H1 (cell line): ENCODE measurements at regions not wholly inside any gene's neighbourhood (a gene's known extent, or its start where the extent isn't known, plus 50 kb on each side); places are given as distances from the start of the nearest gene placed in this dataset.

Experiments used
- CTCF ChIA-PET: fragments of 300-600 bp; sonication (Branson Sonifier 250); formaldehyde crosslinking; loops from one replicate; lab custom pipeline; 2021; ENCODE audit not compliant: partially characterized antibody; lab: Charles Lee
- POLR2A ChIA-PET: fragments of 300-600 bp; sonication (Branson Sonifier 250); formaldehyde crosslinking; loops from one replicate; lab custom pipeline; 2021; ENCODE audit warnings: inconsistent platforms; ENCODE audit not compliant: partially characterized antibody; lab: Charles Lee
- DNase-seq, 2 experiments: peaks; one replicate each; pipeline versions ENCODE4 v3.0.0 to v3.0.0-alpha.2; 2010 to 2022; ENCODE audit warnings: low spot score in 2 of 2, low read depth in 1 of 2, mixed read lengths in 1 of 2
- FAIRE-seq: peaks from 2 replicates; lab custom pipeline; 2011; peaks lifted over from hg19 to GRCh38; lab: Jason Lieb, UNC
- H2AFZ ChIP-seq: 2 replicates; pipeline ENCODE4 v1.8.1; 2012; ENCODE audit warnings: low read length, inconsistent platforms
- H2AK5ac ChIP-seq: 2 replicates; pipeline ENCODE4 v1.6.1; 2013; ENCODE audit warnings: low read depth, low read length
- H2BK120ac ChIP-seq: replicated peaks from 2 replicates; pipeline ENCODE3; 2013; ENCODE audit warnings: low read depth, low read length, inconsistent platforms
- H2BK12ac ChIP-seq: 2 replicates; pipeline ENCODE4 v1.6.1; 2013; ENCODE audit warnings: low read depth, low read length
- H2BK15ac ChIP-seq: 2 replicates; pipeline ENCODE4 v1.6.1; 2013; ENCODE audit warnings: low read length
- H2BK20ac ChIP-seq: 2 replicates; pipeline ENCODE4 v1.6.1; 2013; ENCODE audit warnings: low read length
- H2BK5ac ChIP-seq: 2 replicates; pipeline ENCODE4 v1.6.1; 2013; ENCODE audit warnings: low read depth, low read length
- H3K14ac ChIP-seq: 2 replicates; pipeline ENCODE4 v1.6.1; 2013; ENCODE audit warnings: inconsistent platforms; ENCODE audit not compliant: insufficient read length
- H3K18ac ChIP-seq: 2 replicates; pipeline ENCODE4 v1.6.1; 2013; ENCODE audit warnings: low read length; ENCODE audit errors: extremely low read depth
- H3K23ac ChIP-seq: 2 replicates; pipeline ENCODE4 v1.6.1; 2013; ENCODE audit warnings: inconsistent platforms; ENCODE audit not compliant: insufficient read length
- H3K23me2 ChIP-seq: 2 replicates; pipeline ENCODE4 v1.6.1; 2013; ENCODE audit warnings: low read depth, low read length
- H3K27ac ChIP-seq: 2 replicates; pipeline ENCODE4 v1.6.1; 2011; ENCODE audit warnings: low read depth, low read length, inconsistent platforms
- H3K27me3 ChIP-seq, 4 experiments: replicated peaks in 1 of 4; 1 replicate in 1 of 4; 2 replicates in 3 of 4; pipeline versions ENCODE4 v1.6.1 to v1.8.1; 2011 to 2013; ENCODE audit warnings: low read length in 3 of 4, mild to moderate bottlenecking in 3 of 4, inconsistent platforms in 2 of 4, mixed read lengths in 2 of 4, moderate library complexity in 1 of 4; ENCODE audit not compliant: control insufficient read depth in 3 of 4, insufficient read depth in 3 of 4; ENCODE audit errors: extremely low read depth in 1 of 4
- H3K36me3 ChIP-seq, 4 experiments: 2 replicates each; pipeline versions ENCODE4 v1.6.1 to v1.8.1; 2011 to 2013; ENCODE audit warnings: mild to moderate bottlenecking in 4 of 4, low read length in 3 of 4, moderate library complexity in 2 of 4, control low read depth in 1 of 4, inconsistent platforms in 1 of 4; ENCODE audit not compliant: insufficient read depth in 4 of 4, control insufficient read depth in 2 of 4
- H3K4ac ChIP-seq: replicated peaks from 2 replicates; pipeline ENCODE3; 2013; ENCODE audit warnings: low read length, low read depth, mixed read lengths, inconsistent platforms; ENCODE audit not compliant: insufficient read length
- H3K4me1 ChIP-seq, 4 experiments: replicated peaks in 1 of 4; 1 replicate in 1 of 4; 2 replicates in 3 of 4; pipeline versions ENCODE4 v1.6.1 to v1.8.1; 2011 to 2013; ENCODE audit warnings: low read length in 3 of 4, inconsistent platforms in 2 of 4, mixed read lengths in 1 of 4; ENCODE audit not compliant: insufficient read depth in 4 of 4, control insufficient read depth in 3 of 4
- H3K4me2 ChIP-seq, 2 experiments: 2 replicates each; pipeline versions ENCODE4 v1.6.1 to v1.8.1; 2011 to 2013; ENCODE audit warnings: low read depth in 2 of 2, low read length in 2 of 2, control low read depth in 1 of 2, inconsistent platforms in 1 of 2, mild to moderate bottlenecking in 1 of 2; ENCODE audit not compliant: insufficient read depth in 1 of 2
- H3K4me3 ChIP-seq, 4 experiments: fragments of 200-600, 300-600 bp in 1 of 4; sonication (generic), shearing (Covaris generic), sonication (Bioruptor Twin) in 1 of 4; 2 replicates each; pipeline versions ENCODE4 v1.5.1 to v1.8.1; 2011 to 2016; ENCODE audit warnings: low read length in 4 of 4, low read depth in 3 of 4, control low read depth in 2 of 4, inconsistent platforms in 2 of 4, mild to moderate bottlenecking in 2 of 4, mixed read lengths in 1 of 4, moderate library complexity in 1 of 4; ENCODE audit not compliant: insufficient read depth in 2 of 4; ENCODE audit errors: extremely low read depth in 1 of 4
- H3K56ac ChIP-seq: replicated peaks from 2 replicates; pipeline ENCODE3; 2013; ENCODE audit warnings: low read depth, mild to moderate bottlenecking, mixed read lengths, low read length, inconsistent platforms; ENCODE audit not compliant: insufficient read length
- H3K79me1 ChIP-seq: 2 replicates; pipeline ENCODE4 v1.6.1; 2013; ENCODE audit warnings: low read depth, low read length, control low read depth
- H3K79me2 ChIP-seq, 2 experiments: 2 replicates each; pipeline versions ENCODE4 v1.6.1 to v1.8.1; 2012 to 2013; ENCODE audit warnings: low read length in 2 of 2, mild to moderate bottlenecking in 2 of 2, inconsistent platforms in 1 of 2; ENCODE audit not compliant: insufficient read depth in 2 of 2, control insufficient read depth in 1 of 2
- H3K9ac ChIP-seq, 4 experiments: replicated peaks in 1 of 4; 1 replicate in 1 of 4; 2 replicates in 3 of 4; pipeline versions ENCODE4 v1.6.1 to v1.8.1; 2011 to 2013; ENCODE audit warnings: low read depth in 3 of 4, low read length in 3 of 4, control low read depth in 2 of 4, mild to moderate bottlenecking in 2 of 4, moderate library complexity in 2 of 4, inconsistent platforms in 1 of 4; ENCODE audit errors: extremely low read depth in 1 of 4
- H3K9me3 ChIP-seq, 2 experiments: 2 replicates each; pipeline versions ENCODE4 v1.6.1 to v1.8.1; 2012 to 2013; ENCODE audit warnings: mild to moderate bottlenecking in 2 of 2, moderate library complexity in 2 of 2, control low read depth in 1 of 2, inconsistent platforms in 1 of 2, low read depth in 1 of 2, low read length in 1 of 2, mixed read lengths in 1 of 2; ENCODE audit not compliant: insufficient read depth in 2 of 2
- H4K20me1 ChIP-seq, 2 experiments: replicated peaks in 1 of 2; 2 replicates each; pipeline versions ENCODE3 to v1.8.1; 2011 to 2013; ENCODE audit warnings: inconsistent platforms in 2 of 2, low read length in 2 of 2, mild to moderate bottlenecking in 1 of 2; ENCODE audit not compliant: insufficient read depth in 2 of 2, control insufficient read depth in 1 of 2
- H4K5ac ChIP-seq: 2 replicates; pipeline ENCODE4 v1.6.1; 2013; ENCODE audit warnings: low read length, low read depth, mixed read lengths, inconsistent platforms; ENCODE audit not compliant: insufficient read length
- H4K8ac ChIP-seq: 2 replicates; pipeline ENCODE4 v1.8.0; 2013; ENCODE audit warnings: mild to moderate bottlenecking, moderate library complexity, low read length, inconsistent platforms; ENCODE audit not compliant: insufficient read depth; ENCODE audit errors: extremely low read depth
- H4K91ac ChIP-seq: replicated peaks from 2 replicates; pipeline ENCODE3; 2013; ENCODE audit warnings: low read length, mixed read lengths, inconsistent platforms; ENCODE audit not compliant: insufficient read length
- CHD2 ChIP-seq: IDR thresholded peaks from 2 replicates; pipeline ENCODE4 v1.6.1; 2012; ENCODE audit warnings: low read length, improper control_type of control experiment
- CTCF ChIP-seq, 3 experiments: IDR thresholded peaks; 1 replicate in 2 of 3; 2 replicates in 1 of 3; pipeline versions ENCODE4 v1.5.1 to v1.6.1; 2011; ENCODE audit warnings: low read length in 3 of 3, mild to moderate bottlenecking in 3 of 3, inconsistent platforms in 2 of 3, low read depth in 1 of 3, moderate library complexity in 1 of 3; ENCODE audit not compliant: insufficient read depth in 1 of 3; ENCODE audit errors: control extremely low read depth in 1 of 3
- GTF2F1 ChIP-seq: IDR thresholded peaks from 2 replicates; pipeline ENCODE4 v1.6.1; 2012; ENCODE audit warnings: low read depth, low read length, improper control_type of control experiment, borderline replicate concordance
- JUND ChIP-seq: IDR thresholded peaks from 2 replicates; pipeline ENCODE4 v1.6.1; 2011; ENCODE audit warnings: mild to moderate bottlenecking, improper control_type of control experiment, low read length
- POU5F1 ChIP-seq: IDR thresholded peaks from 2 replicates; pipeline ENCODE4 v1.6.1; 2011; ENCODE audit warnings: low read depth, mild to moderate bottlenecking, low read length, moderate library complexity
- RAD21 ChIP-seq, 2 experiments: IDR thresholded peaks in 1 of 2; conservative IDR thresholded peaks in 1 of 2; 2 replicates each; pipeline ENCODE4 v1.6.1; 2011; ENCODE audit warnings: low read depth in 2 of 2, low read length in 2 of 2, improper control_type of control experiment in 1 of 2, inconsistent platforms in 1 of 2, mild to moderate bottlenecking in 1 of 2, moderate library complexity in 1 of 2
- RFX5 ChIP-seq: IDR thresholded peaks from 2 replicates; pipeline ENCODE4 v1.6.1; 2011; ENCODE audit warnings: low read depth, low read length, improper control_type of control experiment, borderline replicate concordance
- SP1 ChIP-seq: IDR thresholded peaks from 2 replicates; pipeline ENCODE4 v1.6.1; 2011; ENCODE audit warnings: low read depth, low read length
- TAF7 ChIP-seq: optimal IDR thresholded peaks from 2 replicates; pipeline ENCODE3; 2011; ENCODE audit warnings: low read depth, mild to moderate bottlenecking, inconsistent platforms, low read length, moderate library complexity, borderline replicate concordance
- TEAD4 ChIP-seq: IDR thresholded peaks from 2 replicates; pipeline ENCODE4 v1.6.1; 2012; ENCODE audit warnings: low read depth, low read length, inconsistent platforms, mixed read lengths
- USF2 ChIP-seq: IDR thresholded peaks from 2 replicates; pipeline ENCODE4 v1.6.1; 2011; ENCODE audit warnings: low read length, improper control_type of control experiment
- WGBS, 2 experiments: shearing (Covaris generic) in 1 of 2; methylation state at CpG; one replicate each; pipeline versions ENCODE4 v1.1.6 to v1.1.7; 2013 to 2015; ENCODE audit warnings: low lambda C conversion rate in 2 of 2, mixed read lengths in 2 of 2, inconsistent platforms in 1 of 2, low coverage in 1 of 2, missing lambda C conversion rate in 1 of 2; ENCODE audit not compliant: insufficient replicate concordance in 2 of 2, insufficient coverage in 1 of 2, insufficient read length in 1 of 2; ENCODE audit errors: extremely low coverage in 1 of 2, missing lambda C conversion rate in 1 of 2; 5-methylcytosine and 5-hydroxymethylcytosine counted together

DNA sequence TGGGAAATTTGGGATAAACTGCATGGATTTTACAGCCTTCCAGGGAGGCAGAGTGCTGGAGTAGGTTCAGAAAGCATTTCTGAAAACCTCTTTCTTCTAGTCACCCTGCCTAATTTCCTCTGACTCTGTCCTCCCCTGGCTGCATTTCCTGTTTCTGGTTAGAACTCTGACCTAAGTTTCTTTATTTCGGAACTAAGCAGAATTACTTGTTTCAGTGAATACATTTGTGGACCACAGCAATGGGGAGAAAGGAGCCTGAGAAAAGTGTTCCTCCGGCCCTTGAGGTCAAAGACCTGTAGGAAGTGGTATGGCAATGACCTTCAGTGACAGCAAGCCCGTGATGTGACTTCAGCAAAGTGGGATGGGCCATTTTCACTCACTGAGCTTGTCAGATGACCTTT lies 173.4 kb upstream of the RUNX1 start:
- Histone ChIP-seq H4K91ac (no peak overlapping the region), H2AK5ac (no peak overlapping the region), H3K56ac (no peak overlapping the region), H2BK20ac (no peak overlapping the region), H3K23me2 (no peaks in the 10 kb centered on the region), H3K4me3 (no peak overlapping the region), H4K8ac (no peak overlapping the region), H3K27me3 (no peaks in the 10 kb centered on the region), H2BK5ac (no peak overlapping the region), H2BK12ac (no peak overlapping the region), H3K9me3 (no peaks in the 10 kb centered on the region), H3K4me2 (no peak overlapping the region), H3K4me1 (peaks cover 0 to 9% (median under 1%) of the 10 kb centered on the region in 4 experiments; a peak in 4 of 7 replicates), H3K27ac (no peak overlapping the region), H2BK15ac (no peak overlapping the region), H3K23ac (no peak overlapping the region), H3K79me2 (no peaks in the 10 kb centered on the region), H2AFZ (no peak overlapping the region), H2BK120ac (no peak overlapping the region), H3K79me1 (no peaks in the 10 kb centered on the region), H3K9ac (no peak overlapping the region), H4K20me1 (no peaks in the 10 kb centered on the region), H3K36me3 (no peaks in the 10 kb centered on the region; a peak in 1 of 8 replicates), H4K5ac (no peak overlapping the region), H3K4ac (no peak overlapping the region), H3K18ac (no peak overlapping the region), H3K14ac (no peak overlapping the region)
- POLR2A ChIA-PET, result no interaction called here
- CTCF ChIA-PET, result no interaction called here
- 90% methylated on average over 3 of the region's 3 CpGs; no CpG with 5 or more reads in 1 of the 2 experiments for WGBS, 2 experiments
- no peak for FAIRE-seq
- no peak for DNase-seq
- TF ChIP-seq JUND (no peak), CTCF (IDR thresholded peaks at IDR 0.05; ENCODE audit: control extremely low read depth in 1 of 3, insufficient read depth in 1 of 3, low read depth in 1 of 3, low read length in 3 of 3) (no peak), RAD21 (IDR thresholded peaks at IDR 0.05 in 1 of 2, conservative IDR thresholded peaks at IDR 0.05 in 1 of 2; ENCODE audit: low read depth in 2 of 2, low read length in 2 of 2) (no peak), TEAD4 (no peak), CHD2 (no peak), GTF2F1 (no peak), USF2 (no peak), POU5F1 (no peak), RFX5 (no peak), SP1 (no peak), TAF7 (no peak)
